K562 (cell line): ENCODE measurements at regions not wholly inside any gene's neighbourhood (a gene's known extent, or its start where the extent isn't known, plus 50 kb on each side); places are given as distances from the start of the nearest gene placed in this dataset.

Experiments
- CBFA2T3 ChIP-seq: fragments of 450-650 bp; IDR thresholded peaks from 2 replicates; pipeline ENCODE4 v1.6.1; 2017
- CBFB ChIP-seq: sonication (generic); formaldehyde crosslinking; IDR thresholded peaks from 2 replicates; pipeline ENCODE4 v1.4.0; 2020; ENCODE audit warnings: mild to moderate bottlenecking, missing genetic modification reagents
- CC2D1A ChIP-seq: fragments of 450-650 bp; IDR thresholded peaks from 2 replicates; pipeline ENCODE4 v1.6.1; 2017; ENCODE audit warnings: mild to moderate bottlenecking
- ELF1 ChIP-seq: fragments of 200-800 bp; sonication (Bioruptor generic); IDR thresholded peaks from 2 replicates; pipeline ENCODE4 v1.6.1; 2016; ENCODE audit warnings: missing genetic modification characterization, missing compliant biosample characterization
- HCFC1 ChIP-seq: IDR thresholded peaks from 2 replicates; pipeline ENCODE4 v1.6.1; 2012; ENCODE audit warnings: low read depth, low read length, improper control_type of control experiment
- HDAC1 ChIP-seq, 2 experiments: fragments of 450-650 bp; IDR thresholded peaks; 2 replicates each; pipeline ENCODE4 v1.6.1; 2016 to 2017; ENCODE audit warnings: inconsistent platforms in 1 of 2, mild to moderate bottlenecking in 1 of 2, moderate library complexity in 1 of 2
- HDAC2 ChIP-seq: fragments of 450-650 bp; IDR thresholded peaks from 2 replicates; pipeline ENCODE4 v1.6.1; 2016; ENCODE audit warnings: mild to moderate bottlenecking
- HMGXB4 ChIP-seq: sonication (generic); formaldehyde crosslinking; IDR thresholded peaks from 2 replicates; pipeline ENCODE4 v1.8.1; 2023; ENCODE audit warnings: mild to moderate bottlenecking, missing genetic modification reagents
- HNRNPH1 ChIP-seq: fragments of 200-400 bp; formaldehyde crosslinking; optimal IDR thresholded peaks from 2 replicates; pipeline ENCODE3; 2017; ENCODE audit warnings: low read depth, mild to moderate bottlenecking, low read length, moderate library complexity
- MAFF ChIP-seq: IDR thresholded peaks from 2 replicates; pipeline ENCODE4 v1.6.1; 2012; ENCODE audit warnings: low read length, improper control_type of control experiment
- MEF2A ChIP-seq: IDR thresholded peaks from 2 replicates; pipeline ENCODE4 v1.6.1; 2011; ENCODE audit warnings: low read depth, mild to moderate bottlenecking, low read length, moderate library complexity; ENCODE audit not compliant: control insufficient read depth
- MTA2 ChIP-seq: fragments of 450-650 bp; IDR thresholded peaks from 2 replicates; pipeline ENCODE4 v1.6.1; 2016; ENCODE audit warnings: low read depth
- MYNN ChIP-seq, 2 experiments: sonication (generic); formaldehyde crosslinking in 1 of 2; IDR thresholded peaks; 2 replicates each; pipeline versions ENCODE4 v1.5.0 to v1.6.1; 2016 to 2020; ENCODE audit warnings: antibody characterized with exemption in 1 of 2, missing genetic modification reagents in 1 of 2
- NCOA2 ChIP-seq, 2 experiments: fragments of 450-650 bp; IDR thresholded peaks; 2 replicates each; pipeline ENCODE4 v1.6.1; 2018; ENCODE audit warnings: mild to moderate bottlenecking in 2 of 2, moderate library complexity in 1 of 2; ENCODE audit not compliant: partially characterized antibody in 2 of 2
- PCBP1 ChIP-seq: fragments of 200-400 bp; formaldehyde crosslinking; IDR thresholded peaks from 2 replicates; pipeline ENCODE4 v1.6.1; 2018; ENCODE audit warnings: mild to moderate bottlenecking, low read depth, low read length; ENCODE audit not compliant: poor library complexity, severe bottlenecking
- PRMT5 ChIP-seq: sonication (generic); formaldehyde crosslinking; IDR thresholded peaks from 2 replicates; pipeline ENCODE4 v1.5.0; 2020; ENCODE audit warnings: missing genetic modification reagents
- RBM34 ChIP-seq: fragments of 200-400 bp; formaldehyde crosslinking; IDR thresholded peaks from 2 replicates; pipeline ENCODE4 v1.6.1; 2018; ENCODE audit warnings: low read length, borderline replicate concordance; ENCODE audit not compliant: insufficient read depth
- SNRNP70 ChIP-seq: fragments of 200-400 bp; formaldehyde crosslinking; optimal IDR thresholded peaks from 2 replicates; pipeline ENCODE3; 2017; ENCODE audit warnings: low read depth, low read length
- STAT6 ChIP-seq: sonication (generic); formaldehyde crosslinking; IDR thresholded peaks from 2 replicates; pipeline ENCODE4 v1.8.1; 2023; ENCODE audit warnings: mild to moderate bottlenecking, missing genetic modification reagents
- TEAD4 ChIP-seq, 2 experiments: sonication (generic) in 1 of 2; formaldehyde crosslinking in 1 of 2; IDR thresholded peaks; 2 replicates each; pipeline versions ENCODE4 v1.6.1 to v1.8.0; 2012 to 2022; ENCODE audit warnings: borderline replicate concordance in 1 of 2, inconsistent platforms in 1 of 2, low read length in 1 of 2, mild to moderate bottlenecking in 1 of 2, missing genetic modification reagents in 1 of 2
- ZC3H8 ChIP-seq: fragments of 450-650 bp; IDR thresholded peaks from 2 replicates; pipeline ENCODE4 v1.6.1; 2017
- ZFP1 ChIP-seq: fragments of 450-650 bp; formaldehyde crosslinking; IDR thresholded peaks from 2 replicates; pipeline ENCODE4 v1.4.0; 2020; ENCODE audit warnings: mild to moderate bottlenecking, mixed read lengths
- ZZZ3 ChIP-seq: fragments of 450-650 bp; IDR thresholded peaks from 2 replicates; pipeline ENCODE4 v1.6.1; 2016; ENCODE audit warnings: antibody characterized with exemption, mild to moderate bottlenecking, moderate library complexity
- TF ChIP-seq, protein P1 (sequence below): fragments of 250-450 bp; sonication (Bioruptor Pico); IDR thresholded peaks from 2 replicates; pipeline ENCODE4 v1.5.0; 2021; ENCODE audit warnings: mild to moderate bottlenecking, borderline replicate concordance

GRCh38 chr11:86182976-86183584 is 61.5 kb upstream of the EED start (continued):
- TF ChIP-seq MTA2: peak; percentile 18; the same call in 1 of the 2 replicates
- TF ChIP-seq HDAC2: peak; percentile 80
- TF ChIP-seq CC2D1A: peak; percentile 28; the same call in 1 of the 2 replicates
- peak; percentile 28; the same call in 1 of the 2 replicates for TF ChIP-seq ELF1 (tag)
- no peak for TF ChIP-seq STAT6 (CRISPR knock-in tag)
- no peak for TF ChIP-seq MEF2A
- TF ChIP-seq NCOA2 (IDR thresholded peaks at IDR 0.05; ENCODE audit: partially characterized antibody in 2 of 2): peak in 1 of 2 experiments; percentile 32
- no peak for TF ChIP-seq ZFP1 (CRISPR knock-in tag)
- peak; percentile 81 for TF ChIP-seq TEAD4 (IDR thresholded peaks at IDR 0.05; ENCODE audit: low read length)
- TF ChIP-seq TEAD4 (CRISPR knock-in tag; IDR thresholded peaks at IDR 0.05; ENCODE audit: borderline replicate concordance): no peak
- peak in 1 of 2 experiments; percentile 79; a peak in 2 of 4 replicates for TF ChIP-seq HDAC1 (IDR thresholded peaks at IDR 0.05)
- TF ChIP-seq RBM34: no peak
- TF ChIP-seq SNRNP70: no peak
- 0 out of 2 replicates have a peak, but pooled peaks have one; percentile 50 for TF ChIP-seq CBFB (CRISPR knock-in tag)
- TF ChIP-seq MAFF: peak; percentile 80
- peak; percentile 82 for TF ChIP-seq MYNN (IDR thresholded peaks at IDR 0.05)
- TF ChIP-seq MYNN (CRISPR knock-in tag; IDR thresholded peaks at IDR 0.05): no peak
- TF ChIP-seq ZC3H8: no peak
- TF ChIP-seq PCBP1: no peak
- TF ChIP-seq CBFA2T3: peak; percentile 65
- no peak for TF ChIP-seq HNRNPH1
- no peak for TF ChIP-seq HMGXB4 (CRISPR knock-in tag)
- 0 out of 2 replicates have a peak, but pooled peaks have one; percentile 7 for TF ChIP-seq HCFC1
- TF ChIP-seq, protein P1, sequence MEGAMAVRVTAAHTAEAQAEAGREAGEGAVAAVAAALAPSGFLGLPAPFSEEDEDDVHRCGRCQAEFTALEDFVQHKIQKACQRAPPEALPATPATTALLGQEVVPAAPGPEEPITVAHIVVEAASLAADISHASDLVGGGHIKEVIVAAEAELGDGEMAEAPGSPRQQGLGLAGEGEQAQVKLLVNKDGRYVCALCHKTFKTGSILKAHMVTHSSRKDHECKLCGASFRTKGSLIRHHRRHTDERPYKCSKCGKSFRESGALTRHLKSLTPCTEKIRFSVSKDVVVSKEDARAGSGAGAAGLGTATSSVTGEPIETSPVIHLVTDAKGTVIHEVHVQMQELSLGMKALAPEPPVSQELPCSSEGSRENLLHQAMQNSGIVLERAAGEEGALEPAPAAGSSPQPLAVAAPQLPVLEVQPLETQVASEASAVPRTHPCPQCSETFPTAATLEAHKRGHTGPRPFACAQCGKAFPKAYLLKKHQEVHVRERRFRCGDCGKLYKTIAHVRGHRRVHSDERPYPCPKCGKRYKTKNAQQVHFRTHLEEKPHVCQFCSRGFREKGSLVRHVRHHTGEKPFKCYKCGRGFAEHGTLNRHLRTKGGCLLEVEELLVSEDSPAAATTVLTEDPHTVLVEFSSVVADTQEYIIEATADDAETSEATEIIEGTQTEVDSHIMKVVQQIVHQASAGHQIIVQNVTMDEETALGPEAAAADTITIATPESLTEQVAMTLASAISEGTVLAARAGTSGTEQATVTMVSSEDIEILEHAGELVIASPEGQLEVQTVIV (CRISPR knock-in tag): no peak
- TF ChIP-seq ZZZ3: no peak
- TF ChIP-seq PRMT5 (CRISPR knock-in tag): no peak
